HuH-7.5 (cell line): ENCODE measurements at regions not wholly inside any gene's neighbourhood (a gene's known extent, or its start where the extent isn't known, plus 50 kb on each side); places are given as distances from the start of the nearest gene placed in this dataset.

Experiments used
- DNase-seq: peaks from one replicate; pipeline ENCODE4 v3.0.0; 2011; ENCODE audit warnings: low spot score

- DNase-seq, result no peak
Observed at GRCh38 chr3:21357241-21357640, 393.8 kb downstream of the ZNF385D start.

GRCh38 chr3:21356402-21356801 lies 394.6 kb downstream of the ZNF385D start:
- no peak for DNase-seq

GRCh38 chr3:21345382-21345976 lies 405.5 kb downstream of the ZNF385D start:
- DNase-seq, result no peak

GRCh38 chr3:21331857-21332256 lies 419.2 kb downstream of the ZNF385D start:
- DNase-seq, result no peak

- DNase-seq, result no peak
Observed at GRCh38 chr3:21331321-21331720, 419.7 kb downstream of the ZNF385D start.

- no peak for DNase-seq
Observed at GRCh38 chr3:21330293-21330692, 420.7 kb downstream of the ZNF385D start.

- no peak for DNase-seq
Observed at GRCh38 chr3:21328711-21329390, 422.2 kb downstream of the ZNF385D start.

GRCh38 chr3:21326704-21327475 lies 424.1 kb downstream of the ZNF385D start:
- DNase-seq, result no peak

GRCh38 chr3:21314688-21315087 lies 436.3 kb downstream of the ZNF385D start:
- DNase-seq, result no peak

GRCh38 chr3:21310891-21311290 lies 440.1 kb downstream of the ZNF385D start:
- DNase-seq, result no peak

GRCh38 chr3:21310161-21310560 lies 440.8 kb downstream of the ZNF385D start:
- DNase-seq, result no peak

GRCh38 chr3:21297304-21297703 lies 453.7 kb downstream of the ZNF385D start:
- DNase-seq, result no peak

GRCh38 chr3:21294768-21295167 lies 456.2 kb downstream of the ZNF385D start:
- DNase-seq, result no peak

GRCh38 chr3:21292971-21293370 lies 458.0 kb downstream of the ZNF385D start:
- DNase-seq, result no peak

- DNase-seq, result no peak
Observed at GRCh38 chr3:21290557-21290956, 460.5 kb downstream of the ZNF385D start.

- no peak for DNase-seq
Observed at GRCh38 chr3:21274079-21274571, 476.9 kb downstream of the ZNF385D start.

- DNase-seq, result no peak
Observed at GRCh38 chr3:21273259-21274025, 477.6 kb downstream of the ZNF385D start.

- no peak for DNase-seq
Observed at GRCh38 chr3:21271606-21272016, 479.4 kb downstream of the ZNF385D start.

GRCh38 chr3:21269882-21270281 lies 481.1 kb downstream of the ZNF385D start:
- DNase-seq, result no peak

GRCh38 chr3:21260507-21260906 lies 490.5 kb downstream of the ZNF385D start:
- no peak for DNase-seq

GRCh38 chr3:21259896-21260295 lies 491.1 kb downstream of the ZNF385D start:
- DNase-seq, result no peak

GRCh38 chr3:21256932-21257331 lies 494.1 kb downstream of the ZNF385D start:
- no peak for DNase-seq
